ENCODE measurements at regions not wholly inside any gene's neighbourhood (a gene's known extent, or its start where the extent isn't known, plus 50 kb on each side); places are given as distances from the start of the nearest gene placed in this dataset.

- no peak for TF ChIP-seq CTCF (IDR thresholded peaks at IDR 0.05; ENCODE audit: poor library complexity)
- no peak for TF ChIP-seq EZH2 (IDR thresholded peaks at IDR 0.05; ENCODE audit: borderline replicate concordance)
These were observed 152.9 kb upstream of the ISL1 start for GRCh38 chr5:51230336-51230735.

Data from hepatocyte (in vitro differentiated cells).